OCI-LY3 (cell line): ENCODE measurements at regions not wholly inside any gene's neighbourhood (a gene's known extent, or its start where the extent isn't known, plus 50 kb on each side); places are given as distances from the start of the nearest gene placed in this dataset.

ENCODE experiments used
- EZH2phosphoT487 ChIP-seq: fragments of 200-600 bp; shearing (Covaris generic); IDR thresholded peaks from 2 replicates; pipeline ENCODE4 v1.6.1; 2018; ENCODE audit warnings: antibody characterized with exemption, mixed run types, low read depth
- TF ChIP-seq, protein P1 (sequence below): fragments of 200-600, 300-600 bp; sonication (generic); IDR thresholded peaks from 2 replicates; pipeline ENCODE4 v1.5.1; 2014; ENCODE audit warnings: antibody characterized with exemption, low read length, low read depth

GRCh38 chr2:236673823-236674185, 104.2 kb downstream of the ACKR3 start:
- TF ChIP-seq, protein P1, sequence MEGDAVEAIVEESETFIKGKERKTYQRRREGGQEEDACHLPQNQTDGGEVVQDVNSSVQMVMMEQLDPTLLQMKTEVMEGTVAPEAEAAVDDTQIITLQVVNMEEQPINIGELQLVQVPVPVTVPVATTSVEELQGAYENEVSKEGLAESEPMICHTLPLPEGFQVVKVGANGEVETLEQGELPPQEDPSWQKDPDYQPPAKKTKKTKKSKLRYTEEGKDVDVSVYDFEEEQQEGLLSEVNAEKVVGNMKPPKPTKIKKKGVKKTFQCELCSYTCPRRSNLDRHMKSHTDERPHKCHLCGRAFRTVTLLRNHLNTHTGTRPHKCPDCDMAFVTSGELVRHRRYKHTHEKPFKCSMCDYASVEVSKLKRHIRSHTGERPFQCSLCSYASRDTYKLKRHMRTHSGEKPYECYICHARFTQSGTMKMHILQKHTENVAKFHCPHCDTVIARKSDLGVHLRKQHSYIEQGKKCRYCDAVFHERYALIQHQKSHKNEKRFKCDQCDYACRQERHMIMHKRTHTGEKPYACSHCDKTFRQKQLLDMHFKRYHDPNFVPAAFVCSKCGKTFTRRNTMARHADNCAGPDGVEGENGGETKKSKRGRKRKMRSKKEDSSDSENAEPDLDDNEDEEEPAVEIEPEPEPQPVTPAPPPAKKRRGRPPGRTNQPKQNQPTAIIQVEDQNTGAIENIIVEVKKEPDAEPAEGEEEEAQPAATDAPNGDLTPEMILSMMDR: no peak
- no peak for TF ChIP-seq EZH2phosphoT487
